ENCODE measurements at regions not wholly inside any gene's neighbourhood (a gene's known extent, or its start where the extent isn't known, plus 50 kb on each side); places are given as distances from the start of the nearest gene placed in this dataset.
A peak's percentile ranks its signal among the peaks of the same experiment; 100 is the strongest.

- intact Hi-C loops (cut with DNase I; ENCODE audit: low total_unique reads): no loop called here
- Histone ChIP-seq H3K4me3 (no peak overlapping the region), H3K9me3 (no peaks in the 10 kb centered on the region), H3K36me3 (no peaks in the 10 kb centered on the region), H3K27me3 (replicated peaks in 1 of 7) (peaks cover 0 to 93% (median 14%) of the 10 kb centered on the region in 7 donors), H3K4me1 (peaks cover 0 to 7% (median 2%) of the 10 kb centered on the region in 6 donors), H3K27ac (no peak overlapping the region)
- no peak for TF ChIP-seq CTCF (IDR thresholded peaks at IDR 0.05 in 8 of 11, conservative IDR thresholded peaks at IDR 0.05 in 3 of 11)
- no peak for TF ChIP-seq POLR2A (IDR thresholded peaks at IDR 0.05)
- no peak for TF ChIP-seq POLR2AphosphoS5 (IDR thresholded peaks at IDR 0.05)
- WGBS, 5 donors: 61 to 89% (median 72%) methylated on average over 2 of the region's 2 CpGs
- DNase-seq: no peak
Measured at GRCh38 chr20:59520814-59521213, 83.5 kb upstream of the PHACTR3 start.

DNA sequence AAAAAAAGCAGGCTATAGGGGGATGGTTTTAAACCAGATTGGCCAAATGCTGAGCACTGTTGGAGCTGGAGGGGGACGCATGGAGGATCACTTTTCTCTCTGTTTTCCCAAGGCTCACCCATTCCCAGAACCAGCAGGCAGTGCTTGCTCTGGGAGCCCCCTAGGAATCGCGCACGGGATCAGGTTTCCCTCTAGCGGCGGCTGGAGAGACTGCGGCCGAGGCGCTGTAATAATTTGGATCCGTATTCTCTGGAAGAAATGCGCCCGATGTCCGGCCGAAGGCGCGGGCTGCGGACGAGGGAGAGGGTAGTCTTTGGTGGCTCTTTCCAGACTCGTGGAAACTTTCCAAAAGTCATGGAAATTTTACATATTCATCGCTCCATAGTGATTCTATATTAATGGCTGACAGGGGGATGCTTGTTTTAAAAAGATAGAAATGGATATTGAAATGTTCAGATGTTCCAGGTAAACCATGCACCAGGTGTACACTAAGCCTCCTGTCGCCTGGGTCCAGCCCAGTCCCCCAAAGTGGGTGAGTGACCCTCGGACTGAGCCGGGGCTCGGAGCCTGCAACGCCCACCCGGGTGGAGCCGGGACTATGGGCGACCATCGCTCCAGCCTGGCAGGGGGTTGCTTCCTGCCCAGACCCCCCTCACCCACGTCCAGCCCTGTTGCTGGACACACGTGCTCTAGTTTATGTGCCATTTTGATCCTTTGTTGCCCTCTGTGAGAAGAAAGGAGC, 78.7 kb upstream of the PHACTR3 start:
- H3K27ac ChIP-seq: no peak overlapping the region
- H3K27me3 ChIP-seq (replicated peaks in 1 of 7): peaks cover 0 to 83% (median 23%) of the 10 kb centered on the region in 7 donors
- no peaks in the 10 kb centered on the region for H3K36me3 ChIP-seq
- H3K4me3 ChIP-seq: no peak overlapping the region
- H3K4me1 ChIP-seq: peaks cover 0 to 8% (median 2%) of the 10 kb centered on the region in 6 donors
- H3K9me3 ChIP-seq: no peaks in the 10 kb centered on the region
- intact Hi-C loops (cut with DNase I; ENCODE audit: low total_unique reads): no loop called here
- 13 to 21% (median 16%) methylated on average over 30 to 31 of the region's 31 CpGs for WGBS, 5 donors
- DNase-seq: no peak
- no peak for TF ChIP-seq POLR2A (IDR thresholded peaks at IDR 0.05)
- TF ChIP-seq CTCF (IDR thresholded peaks at IDR 0.05 in 8 of 11, conservative IDR thresholded peaks at IDR 0.05 in 3 of 11): peak in 10 of 11 experiments; percentile 17 to 82 (median 64)

DNA sequence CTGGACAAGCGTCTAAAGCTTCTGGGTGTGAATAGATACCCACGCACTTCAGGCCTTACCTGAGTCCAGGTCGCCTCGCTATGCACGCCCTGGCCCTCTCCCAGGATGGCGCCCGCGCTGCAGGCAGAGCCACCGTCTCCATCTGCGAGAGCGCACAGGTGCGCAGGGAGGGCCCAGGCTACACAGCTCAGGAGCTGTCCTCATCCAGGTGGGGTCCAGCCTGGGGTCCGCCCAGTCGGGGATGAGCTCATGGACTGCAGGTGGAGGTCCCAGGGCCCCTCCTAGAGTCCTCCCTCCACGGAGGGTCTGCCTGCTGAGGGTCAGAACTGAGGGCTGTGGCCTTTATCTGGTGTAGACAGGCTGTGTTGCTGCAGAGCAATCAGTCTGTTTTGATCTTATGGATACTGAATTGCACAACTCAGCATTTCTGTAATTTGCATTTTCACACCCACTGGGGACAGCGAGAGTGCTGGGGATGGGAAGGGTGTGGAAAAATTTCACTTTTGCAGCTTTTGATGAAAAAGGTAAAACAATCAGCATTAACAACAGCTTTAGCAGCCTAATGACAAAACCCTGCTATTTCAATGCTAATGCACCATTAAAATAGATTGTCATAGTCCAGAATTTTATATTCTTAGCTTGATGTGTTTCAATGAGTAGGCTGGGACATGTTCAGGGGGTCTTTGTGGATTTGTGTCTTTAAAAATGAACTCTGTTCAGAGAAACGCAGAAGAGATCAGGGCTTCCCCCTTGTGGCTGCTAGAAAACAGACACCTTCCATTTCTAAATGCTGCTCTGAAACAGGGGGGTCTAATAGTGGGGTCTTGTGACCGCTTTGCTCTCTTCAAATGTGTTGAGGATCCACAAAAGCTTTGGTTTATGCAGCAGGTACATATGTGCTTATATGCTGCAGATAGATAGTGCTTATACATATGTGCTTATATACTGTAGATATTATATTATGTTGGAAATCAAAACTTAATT, 77.8 kb upstream of the PHACTR3 start:
- peaks cover 0 to 8% (median 2%) of the 10 kb centered on the region in 6 donors for H3K4me1 ChIP-seq
- peaks cover 0 to 74% (median 22%) of the 10 kb centered on the region in 7 donors for H3K27me3 ChIP-seq (replicated peaks in 1 of 7)
- no peaks in the 10 kb centered on the region for H3K9me3 ChIP-seq
- intact Hi-C loops (cut with DNase I; ENCODE audit: low total_unique reads): no loop called here
- H3K4me3 ChIP-seq: no peak overlapping the region
- H3K36me3 ChIP-seq: no peaks in the 10 kb centered on the region
- WGBS, 5 donors: 39 to 77% (median 64%) methylated on average over 15 to 18 of the region's 18 CpGs
- DNase-seq: no peak
- no peak overlapping the region for H3K27ac ChIP-seq
- no peak for TF ChIP-seq POLR2AphosphoS5 (IDR thresholded peaks at IDR 0.05)
- no peak for TF ChIP-seq CTCF (IDR thresholded peaks at IDR 0.05 in 8 of 11, conservative IDR thresholded peaks at IDR 0.05 in 3 of 11)
- TF ChIP-seq POLR2A (IDR thresholded peaks at IDR 0.05): no peak

DNA sequence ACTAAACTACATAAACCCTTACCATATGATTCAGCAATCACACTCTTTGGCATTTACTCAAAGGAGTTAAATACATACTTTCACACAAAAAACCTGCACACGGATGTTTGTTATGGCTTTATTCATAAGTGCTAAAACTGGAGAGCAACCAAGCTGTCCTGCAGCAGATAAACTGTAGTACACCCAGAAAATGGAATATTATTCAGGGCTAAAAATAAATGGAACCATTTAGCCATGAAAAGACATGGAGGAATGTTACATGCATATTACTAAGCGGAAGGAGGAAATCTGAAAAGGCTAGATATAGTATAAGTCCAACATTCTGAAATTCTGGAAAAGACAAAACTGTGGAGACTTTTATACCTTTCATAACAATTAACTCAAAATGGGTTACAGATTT, 73.6 kb upstream of the PHACTR3 start:
- intact Hi-C loops (cut with DNase I; ENCODE audit: low total_unique reads): no loop called here
- no peaks in the 10 kb centered on the region for H3K9me3 ChIP-seq
- no peak overlapping the region for H3K4me3 ChIP-seq
- WGBS, 5 donors: 78 to 93% (median 81%) methylated on average over 2 of the region's 2 CpGs
- TF ChIP-seq POLR2AphosphoS5 (IDR thresholded peaks at IDR 0.05) (no peak), CTCF (IDR thresholded peaks at IDR 0.05 in 8 of 11, conservative IDR thresholded peaks at IDR 0.05 in 3 of 11) (no peak), POLR2A (IDR thresholded peaks at IDR 0.05) (no peak)
- no peak for DNase-seq
- peaks cover 0 to 38% (median 21%) of the 10 kb centered on the region in 7 donors for H3K27me3 ChIP-seq (replicated peaks in 1 of 7)
- H3K36me3 ChIP-seq: no peaks in the 10 kb centered on the region
- no peak overlapping the region for H3K27ac ChIP-seq
- peaks cover 0 to 3% (median under 1%) of the 10 kb centered on the region in 6 donors for H3K4me1 ChIP-seq
